ENCODE measurements at regions not wholly inside any gene's neighbourhood (a gene's known extent, or its start where the extent isn't known, plus 50 kb on each side); places are given as distances from the start of the nearest gene placed in this dataset.
A peak's percentile ranks its signal among the peaks of the same experiment; 100 is the strongest.
"Not testable (repeated sequence)": the region's sequence is repeated elsewhere in the genome, so short reads cannot be mapped to it uniquely, and the experiment has no call there.

- DNase-seq, result peak; percentile 15
These were observed 808.1 kb downstream of the RNF144A start for GRCh38 chr2:7725171-7725849.

- DNase-seq, result no peak
These were observed 808.6 kb downstream of the RNF144A start for GRCh38 chr2:7725850-7726242.

- no peak for DNase-seq
These were observed 809.8 kb downstream of the RNF144A start for GRCh38 chr2:7726989-7727388.

- no peak for DNase-seq
These were observed 811.2 kb downstream of the RNF144A start for GRCh38 chr2:7728388-7728787.

- DNase-seq, result no peak
These were observed 813.2 kb downstream of the RNF144A start for GRCh38 chr2:7730449-7730848.

- no peak for DNase-seq
These were observed 813.8 kb downstream of the RNF144A start for GRCh38 chr2:7730990-7731389.

GRCh38 chr2:7732497-7732896, 815.3 kb downstream of the RNF144A start:
- no peak for DNase-seq

GRCh38 chr2:7736646-7737305, 819.6 kb downstream of the RNF144A start:
- no peak for DNase-seq

- no peak for DNase-seq
These were observed 821.4 kb downstream of the RNF144A start for GRCh38 chr2:7738596-7738995.

- DNase-seq, result no peak
These were observed 822.9 kb downstream of the RNF144A start for GRCh38 chr2:7740114-7740513.

GRCh38 chr2:7742301-7742700, 825.1 kb downstream of the RNF144A start:
- no peak for DNase-seq

GRCh38 chr2:7744827-7745226, 827.6 kb downstream of the RNF144A start:
- DNase-seq, result no peak

- DNase-seq, result no peak
These were observed 828.2 kb downstream of the RNF144A start for GRCh38 chr2:7745369-7745768.

- no peak for DNase-seq
These were observed 831.7 kb downstream of the RNF144A start for GRCh38 chr2:7748717-7749415.

- DNase-seq, result no peak
These were observed 832.8 kb downstream of the RNF144A start for GRCh38 chr2:7749895-7750559.

- no peak for DNase-seq
These were observed 835.1 kb downstream of the RNF144A start for GRCh38 chr2:7752291-7752690.

- DNase-seq, result no peak
These were observed 836.6 kb downstream of the RNF144A start for GRCh38 chr2:7753777-7754176.

GRCh38 chr2:7755879-7756278, 838.7 kb downstream of the RNF144A start:
- DNase-seq, result no peak

GRCh38 chr2:7758073-7758759, 841.0 kb downstream of the RNF144A start:
- no peak for DNase-seq

GRCh38 chr2:7759898-7760297, 842.7 kb downstream of the RNF144A start:
- DNase-seq, result no peak

GRCh38 chr2:7763418-7763817, 846.2 kb downstream of the RNF144A start:
- not testable (repeated sequence) for DNase-seq

GRCh38 chr2:7765236-7765635, 848.0 kb downstream of the RNF144A start:
- DNase-seq, result no peak
